ENCODE measurements at regions not wholly inside any gene's neighbourhood (a gene's known extent, or its start where the extent isn't known, plus 50 kb on each side); places are given as distances from the start of the nearest gene placed in this dataset.

- TF ChIP-seq CTCF (IDR thresholded peaks at IDR 0.05 in 2 of 3, conservative IDR thresholded peaks at IDR 0.05 in 1 of 3; ENCODE audit: control insufficient read depth in 2 of 3, extremely low read depth in 1 of 3, insufficient read depth in 1 of 3, low read depth in 3 of 3, low read length in 3 of 3) (no peak), IRF4 (IDR thresholded peaks at IDR 0.05; ENCODE audit: low read depth, low read length) (no peak), NFIC (IDR thresholded peaks at IDR 0.05; ENCODE audit: low read depth, low read length) (no peak), KDM1A (IDR thresholded peaks at IDR 0.05; ENCODE audit: borderline replicate concordance) (no peak)
These were observed 52.8 kb upstream of the STUM start for GRCh38 chr1:226495716-226496115.

All from GM12878 (cell line).